Fibroblast of lung (primary cell): ENCODE measurements at regions not wholly inside any gene's neighbourhood (a gene's known extent, or its start where the extent isn't known, plus 50 kb on each side); places are given as distances from the start of the nearest gene placed in this dataset.
"Not testable (repeated sequence)": the region's sequence is repeated elsewhere in the genome, so short reads cannot be mapped to it uniquely, and the experiment has no call there.

ENCODE experiments used
- DNase-seq, 2 donors: peaks; one replicate each; pipeline versions ENCODE4 v3.0.0 to v3.0.0-alpha.2; 2010; ENCODE audit warnings: low read depth in 2 of 2
- H2AFZ ChIP-seq: 2 replicates; pipeline ENCODE4 v1.5.1; 2012; ENCODE audit warnings: low read length, control low read depth, inconsistent platforms
- H3K27ac ChIP-seq: 2 replicates; pipeline ENCODE4 v1.5.1; 2011; ENCODE audit warnings: low read length, control low read depth; ENCODE audit not compliant: insufficient read depth
- H3K27me3 ChIP-seq: 2 replicates; pipeline ENCODE4 v1.5.1; 2011; ENCODE audit warnings: mild to moderate bottlenecking, low read length; ENCODE audit not compliant: control insufficient read depth, insufficient read depth
- H3K36me3 ChIP-seq: 2 replicates; pipeline ENCODE4 v1.5.1; 2011; ENCODE audit warnings: low read length; ENCODE audit not compliant: control insufficient read depth, insufficient read depth
- H3K4me1 ChIP-seq: 2 replicates; pipeline ENCODE4 v1.5.1; 2011; ENCODE audit warnings: low read length; ENCODE audit not compliant: control insufficient read depth, insufficient read depth; ENCODE audit errors: extremely low read depth
- H3K4me2 ChIP-seq: 2 replicates; pipeline ENCODE4 v1.5.1; 2011; ENCODE audit warnings: low read length, control low read depth; ENCODE audit not compliant: insufficient read depth; ENCODE audit errors: extremely low read depth
- H3K4me3 ChIP-seq, 4 experiments: fragments of 200-600 bp in 1 of 4; sonication (generic) in 1 of 4; replicated peaks in 1 of 4; 2 replicates each; pipeline ENCODE4 v1.5.1; 2011 to 2016; ENCODE audit warnings: low read length in 4 of 4, low read depth in 3 of 4, mild to moderate bottlenecking in 3 of 4, control low read depth in 2 of 4, inconsistent platforms in 1 of 4, mixed read lengths in 1 of 4; ENCODE audit not compliant: insufficient read depth in 1 of 4; ENCODE audit errors: control extremely low read depth in 1 of 4
- H3K79me2 ChIP-seq: 2 replicates; pipeline ENCODE4 v1.5.1; 2012; ENCODE audit warnings: mild to moderate bottlenecking, low read length, inconsistent platforms; ENCODE audit not compliant: control insufficient read depth, insufficient read depth
- H3K9ac ChIP-seq: 2 replicates; pipeline ENCODE4 v1.5.1; 2011; ENCODE audit warnings: mild to moderate bottlenecking, low read length, control low read depth; ENCODE audit not compliant: insufficient read depth
- H3K9me3 ChIP-seq: 2 replicates; pipeline ENCODE4 v1.5.1; 2012; ENCODE audit warnings: low read depth, low read length; ENCODE audit not compliant: control insufficient read depth, insufficient read depth
- H4K20me1 ChIP-seq: 2 replicates; pipeline ENCODE4 v1.5.1; 2011; ENCODE audit warnings: low read length; ENCODE audit not compliant: control insufficient read depth, insufficient read depth; ENCODE audit errors: extremely low read depth
- CTCF ChIP-seq, 2 donors: IDR thresholded peaks in 1 of 2; conservative IDR thresholded peaks in 1 of 2; 1 replicate in 1 of 2; 2 replicates in 1 of 2; pipeline ENCODE4 v1.5.1; 2011 to 2012; ENCODE audit warnings: low read length in 2 of 2, control low read depth in 1 of 2, inconsistent platforms in 1 of 2, low read depth in 1 of 2, mild to moderate bottlenecking in 1 of 2
- EZH2 ChIP-seq: IDR thresholded peaks from 2 replicates; pipeline ENCODE4 v1.5.1; 2012; ENCODE audit warnings: low read length, control low read depth, mild to moderate bottlenecking; ENCODE audit errors: missing control alignments

GRCh38 chr5:100708645-100709171, 173.5 kb downstream of the FAM174A start:
- TF ChIP-seq EZH2 (no peak), CTCF (conservative IDR thresholded peaks at IDR 0.05 in 1 of 2, IDR thresholded peaks at IDR 0.05 in 1 of 2; ENCODE audit: low read depth in 1 of 2, low read length in 2 of 2) (no peak)
- H3K9me3 ChIP-seq: no peaks in the 10 kb centered on the region
- H3K9ac ChIP-seq: no peak overlapping the region
- no peaks in the 10 kb centered on the region for H3K4me1 ChIP-seq
- no peaks in the 10 kb centered on the region for H3K79me2 ChIP-seq
- no peaks in the 10 kb centered on the region for H3K36me3 ChIP-seq
- no peaks in the 10 kb centered on the region for H4K20me1 ChIP-seq
- no peak overlapping the region for H3K27ac ChIP-seq
- H3K27me3 ChIP-seq: no peaks in the 10 kb centered on the region
- H3K4me3 ChIP-seq: no peak overlapping the region
- no peak overlapping the region for H3K4me2 ChIP-seq
- no peak overlapping the region for H2AFZ ChIP-seq
- DNase-seq: no peak

DNA sequence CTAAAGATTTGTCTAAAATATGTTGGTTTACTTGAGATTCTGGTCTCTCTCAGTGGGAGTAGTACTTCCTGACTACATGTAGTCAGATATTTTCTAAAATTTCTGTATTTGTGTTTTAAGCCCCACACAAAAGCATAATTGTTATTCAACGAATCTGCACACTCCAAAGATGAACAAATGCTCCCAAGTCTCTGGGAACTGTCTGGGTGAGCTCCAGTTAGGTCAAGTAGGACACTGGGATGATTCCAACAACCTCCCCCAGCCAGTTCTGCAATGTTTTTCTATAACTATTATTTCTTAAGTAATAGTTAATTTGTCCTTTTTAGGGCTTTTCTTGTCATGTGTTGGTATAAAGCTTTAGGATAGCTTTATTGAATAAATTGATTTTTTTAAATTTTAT, 174.6 kb downstream of the FAM174A start:
- DNase-seq: no peak

GRCh38 chr5:100714780-100715179, 179.6 kb downstream of the FAM174A start:
- not testable (repeated sequence) for H3K36me3 ChIP-seq, H2AFZ ChIP-seq, DNase-seq, H3K4me1 ChIP-seq, H3K79me2 ChIP-seq, H3K4me2 ChIP-seq, H4K20me1 ChIP-seq, H3K4me3 ChIP-seq, H3K9ac ChIP-seq, H3K27ac ChIP-seq, H3K27me3 ChIP-seq, H3K9me3 ChIP-seq

More for the DNA sequence above, 174.6 kb downstream of the FAM174A start:
- Histone ChIP-seq H3K27ac (no peak overlapping the region), H3K4me3 (no peak overlapping the region), H3K36me3 (no peaks in the 10 kb centered on the region), H4K20me1 (no peaks in the 10 kb centered on the region), H3K4me2 (no peak overlapping the region), H3K9me3 (no peaks in the 10 kb centered on the region), H3K79me2 (no peaks in the 10 kb centered on the region), H3K27me3 (no peaks in the 10 kb centered on the region), H3K9ac (no peak overlapping the region), H2AFZ (no peak overlapping the region), H3K4me1 (no peaks in the 10 kb centered on the region)
- TF ChIP-seq EZH2 (no peak), CTCF (conservative IDR thresholded peaks at IDR 0.05 in 1 of 2, IDR thresholded peaks at IDR 0.05 in 1 of 2; ENCODE audit: low read depth in 1 of 2, low read length in 2 of 2) (no peak)
